HepG2 (cell line): ENCODE measurements at regions not wholly inside any gene's neighbourhood (a gene's known extent, or its start where the extent isn't known, plus 50 kb on each side); places are given as distances from the start of the nearest gene placed in this dataset.

Experiments used
- ATAC-seq: fragments of 200-7000 bp; cut with Tn5 transposase; 3 replicates; pipeline ENCODE4 v1.9.1; 2020; ENCODE audit warnings: mild to moderate bottlenecking, moderate library complexity
- BruUV-seq: library from RNA; stranded (reverse); fragments of 400-500 nt; replicated peaks from 2 replicates; lab custom pipeline; 2021; lab: Mats Ljungman, UMichigan
- CTCF ChIA-PET: fragments of 300-600 bp; formaldehyde crosslinking; extraction: SDS; loops from one replicate; lab custom pipeline; 2021; ENCODE audit warnings: low total read pairs, inconsistent platforms, low intra/inter-chr PET ratio; lab: Yijun Ruan, JAX
- POLR2A ChIA-PET: fragments of 350-600 bp; sonication (Branson Sonifier 250); formaldehyde crosslinking; loops from one replicate; lab custom pipeline; 2020; ENCODE audit warnings: antibody characterized with exemption, inconsistent platforms; lab: Yijun Ruan, JAX
- DNase-seq: peaks from one replicate; pipeline ENCODE4 v3.0.0-alpha.2; 2015; ENCODE audit warnings: low spot score
- FAIRE-seq: peaks from 3 replicates; lab custom pipeline; 2011; peaks lifted over from hg19 to GRCh38; lab: Jason Lieb, UNC
- H2AFZ ChIP-seq: one replicate; pipeline ENCODE4 v1.6.1; 2011; ENCODE audit warnings: low read length, inconsistent platforms
- H3K27ac ChIP-seq: fragments of 300-600 bp; 3 replicates; pipeline ENCODE4 v1.8.0; 2011; ENCODE audit warnings: mixed run types, mild to moderate bottlenecking, mixed read lengths, low read length, inconsistent platforms; ENCODE audit not compliant: insufficient read depth; ENCODE audit errors: extremely low read length
- H3K27me3 ChIP-seq, 2 experiments: fragments of 200-600 bp in 1 of 2; 2 replicates in 1 of 2; 3 replicates in 1 of 2; pipeline versions ENCODE4 v1.6.0 to v1.8.0; 2011; ENCODE audit warnings: low read length in 2 of 2, mild to moderate bottlenecking in 2 of 2, moderate library complexity in 2 of 2, inconsistent platforms in 1 of 2; ENCODE audit not compliant: insufficient read depth in 2 of 2, control insufficient read depth in 1 of 2
- H3K36me3 ChIP-seq, 2 experiments: fragments of 200-600 bp in 1 of 2; replicated peaks in 1 of 2; 2 replicates in 1 of 2; 3 replicates in 1 of 2; pipeline versions ENCODE4 v1.5.1 to v1.8.0; 2011; ENCODE audit warnings: low read length in 2 of 2, inconsistent platforms in 1 of 2; ENCODE audit not compliant: insufficient read depth in 2 of 2, control insufficient read depth in 1 of 2
- H3K4me1 ChIP-seq: 2 replicates; pipeline ENCODE4 v1.5.1; 2012; ENCODE audit warnings: low read length, inconsistent platforms; ENCODE audit not compliant: insufficient read depth
- H3K4me2 ChIP-seq: 2 replicates; pipeline ENCODE4 v1.6.0; 2011; ENCODE audit warnings: low read depth, low read length, inconsistent platforms
- H3K4me3 ChIP-seq, 3 experiments: fragments of 200-600 bp in 1 of 3; sonication (generic), shearing (Covaris generic) in 1 of 3; replicated peaks in 1 of 3; 2 replicates each; pipeline ENCODE4 v1.5.1; 2011 to 2016; ENCODE audit warnings: low read length in 3 of 3, inconsistent platforms in 2 of 3, low read depth in 2 of 3, mild to moderate bottlenecking in 2 of 3, control low read depth in 1 of 3, mixed read lengths in 1 of 3; ENCODE audit not compliant: insufficient read depth in 1 of 3
- H3K79me2 ChIP-seq: one replicate; pipeline ENCODE4 v1.6.1; 2011; ENCODE audit warnings: low read length, inconsistent platforms; ENCODE audit not compliant: insufficient read depth
- H3K9ac ChIP-seq: 2 replicates; pipeline ENCODE4 v1.6.0; 2011; ENCODE audit warnings: mild to moderate bottlenecking, low read depth, low read length, inconsistent platforms; ENCODE audit not compliant: insufficient read depth
- H3K9me3 ChIP-seq: 2 replicates; pipeline ENCODE4 v1.5.1; 2012; ENCODE audit warnings: mild to moderate bottlenecking, low read length
- H4K20me1 ChIP-seq: 2 replicates; pipeline ENCODE4 v1.6.0; 2011; ENCODE audit warnings: inconsistent platforms, mild to moderate bottlenecking, low read length, moderate library complexity; ENCODE audit not compliant: insufficient read depth
- HMG20B ChIP-seq: conservative IDR thresholded peaks from 2 replicates; pipeline ENCODE4 v1.6.1; 2016; ENCODE audit warnings: missing genetic modification reagents, missing compliant biosample characterization
- NCOA1 ChIP-seq: sonication (generic); formaldehyde crosslinking; IDR thresholded peaks from 2 replicates; pipeline ENCODE4 v1.9.0; 2021; ENCODE audit warnings: missing genetic modification reagents
- POLR2A ChIP-seq, 2 experiments: IDR thresholded peaks; 2 replicates each; pipeline ENCODE4 v1.6.1; 2011; ENCODE audit warnings: low read depth in 2 of 2, low read length in 2 of 2, mild to moderate bottlenecking in 1 of 2, moderate library complexity in 1 of 2; ENCODE audit not compliant: insufficient read depth in 1 of 2
- RARG ChIP-seq: sonication (generic); formaldehyde crosslinking; IDR thresholded peaks from 2 replicates; pipeline ENCODE4 v1.4.0; 2020; ENCODE audit warnings: low read depth, mild to moderate bottlenecking, missing genetic modification reagents
- ZFP82 ChIP-seq: sonication (generic); formaldehyde crosslinking; IDR thresholded peaks from 2 replicates; pipeline ENCODE4 v1.5.1; 2020; ENCODE audit warnings: mild to moderate bottlenecking, missing genetic modification reagents, borderline replicate concordance
- ZNF33B ChIP-seq: sonication (generic); formaldehyde crosslinking; IDR thresholded peaks from 2 replicates; pipeline ENCODE4 v1.5.1; 2020; ENCODE audit warnings: mild to moderate bottlenecking, missing genetic modification reagents
- ZNF430 ChIP-seq: sonication (generic); formaldehyde crosslinking; IDR thresholded peaks from 2 replicates; pipeline ENCODE4 v1.9.0; 2021; ENCODE audit warnings: mild to moderate bottlenecking, missing genetic modification reagents
- ZNF619 ChIP-seq: sonication (generic); formaldehyde crosslinking; IDR thresholded peaks from 2 replicates; pipeline ENCODE4 v1.4.0; 2020; ENCODE audit warnings: mild to moderate bottlenecking, missing genetic modification reagents
- WGBS: methylation state at CpG from one replicate; pipeline ENCODE4 v1.1.6; 2017; ENCODE audit warnings: low lambda C conversion rate; 5-methylcytosine and 5-hydroxymethylcytosine counted together
- in situ Hi-C: cut with HindIII; loops from 2 replicates; pipeline ENCODE4 v1.10.0; 2017; ENCODE audit warnings: low pct_unique_long_range_greater_than_20kb; ENCODE audit not compliant: extremely low pct_ligation_motif_present
- intact Hi-C: fragments of 100-400 bp; cut with micrococcal nuclease; formaldehyde crosslinking; loops from one replicate; pipeline ENCODE4 v1.10.0; 2022; ENCODE audit not compliant: unreplicated experiment
- TF ChIP-seq, protein P1 (sequence below): IDR thresholded peaks from 2 replicates; pipeline ENCODE4 v1.6.1; 2016; ENCODE audit warnings: low read depth, missing genetic modification reagents, missing compliant biosample characterization
- TF ChIP-seq, protein P2 (sequence below): sonication (generic); formaldehyde crosslinking; IDR thresholded peaks from 2 replicates; pipeline ENCODE4 v1.4.0; 2020; ENCODE audit warnings: missing genetic modification reagents, borderline replicate concordance
- TF ChIP-seq, protein P3 (sequence below): conservative IDR thresholded peaks from 2 replicates; pipeline ENCODE4 v1.6.1; 2018; ENCODE audit warnings: missing genetic modification reagents

DNA sequence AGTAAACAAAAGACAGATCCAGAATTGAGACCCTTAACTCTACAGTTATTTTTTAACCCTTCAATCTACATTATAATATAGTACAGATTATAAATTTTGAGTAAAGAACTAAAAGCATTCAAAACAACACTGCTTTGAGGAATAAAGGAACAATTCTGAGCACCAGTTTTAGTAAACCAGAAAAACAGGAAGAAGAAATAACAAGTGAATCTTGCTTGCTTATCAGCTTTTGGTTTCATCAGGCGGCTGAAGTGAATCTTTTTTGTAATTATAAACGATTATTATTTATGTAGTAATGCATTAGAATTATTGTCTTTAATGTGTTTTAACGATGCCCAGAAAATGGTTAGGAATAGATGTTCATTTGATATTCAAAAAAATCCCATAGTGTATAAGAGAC, 305.4 kb downstream of the ARAP2 start:
- no peak for ATAC-seq
- Histone ChIP-seq H3K36me3 (no peaks in the 10 kb centered on the region), H2AFZ (no peak overlapping the region), H3K27ac (no peak overlapping the region), H3K4me2 (no peak overlapping the region), H3K27me3 (no peaks in the 10 kb centered on the region), H3K79me2 (no peaks in the 10 kb centered on the region), H3K4me3 (no peak overlapping the region), H3K9ac (no peak overlapping the region), H3K9me3 (no peaks in the 10 kb centered on the region), H3K4me1 (no peaks in the 10 kb centered on the region), H4K20me1 (no peaks in the 10 kb centered on the region)
- in situ Hi-C loops: no loop called here
- ChIA-PET CTCF (no interaction called here), POLR2A (no interaction called here)
- WGBS: 2% methylated on average over 3 of the region's 3 CpGs
- intact Hi-C loops: loop anchor here (10.0 kb wide), 1 partner anchor 984 kb away; no protein-coding TSS in a partner anchor
- TF ChIP-seq ZFP82 (no peak), POLR2A (IDR thresholded peaks at IDR 0.05; ENCODE audit: insufficient read depth in 1 of 2, low read depth in 2 of 2, low read length in 2 of 2) (no peak), RARG (CRISPR knock-in tag) (no peak), ZNF33B (no peak), ZNF619 (CRISPR knock-in tag) (no peak), NCOA1 (CRISPR knock-in tag) (no peak), ZNF430 (no peak), HMG20B (no peak)
- TF ChIP-seq, protein P1, sequence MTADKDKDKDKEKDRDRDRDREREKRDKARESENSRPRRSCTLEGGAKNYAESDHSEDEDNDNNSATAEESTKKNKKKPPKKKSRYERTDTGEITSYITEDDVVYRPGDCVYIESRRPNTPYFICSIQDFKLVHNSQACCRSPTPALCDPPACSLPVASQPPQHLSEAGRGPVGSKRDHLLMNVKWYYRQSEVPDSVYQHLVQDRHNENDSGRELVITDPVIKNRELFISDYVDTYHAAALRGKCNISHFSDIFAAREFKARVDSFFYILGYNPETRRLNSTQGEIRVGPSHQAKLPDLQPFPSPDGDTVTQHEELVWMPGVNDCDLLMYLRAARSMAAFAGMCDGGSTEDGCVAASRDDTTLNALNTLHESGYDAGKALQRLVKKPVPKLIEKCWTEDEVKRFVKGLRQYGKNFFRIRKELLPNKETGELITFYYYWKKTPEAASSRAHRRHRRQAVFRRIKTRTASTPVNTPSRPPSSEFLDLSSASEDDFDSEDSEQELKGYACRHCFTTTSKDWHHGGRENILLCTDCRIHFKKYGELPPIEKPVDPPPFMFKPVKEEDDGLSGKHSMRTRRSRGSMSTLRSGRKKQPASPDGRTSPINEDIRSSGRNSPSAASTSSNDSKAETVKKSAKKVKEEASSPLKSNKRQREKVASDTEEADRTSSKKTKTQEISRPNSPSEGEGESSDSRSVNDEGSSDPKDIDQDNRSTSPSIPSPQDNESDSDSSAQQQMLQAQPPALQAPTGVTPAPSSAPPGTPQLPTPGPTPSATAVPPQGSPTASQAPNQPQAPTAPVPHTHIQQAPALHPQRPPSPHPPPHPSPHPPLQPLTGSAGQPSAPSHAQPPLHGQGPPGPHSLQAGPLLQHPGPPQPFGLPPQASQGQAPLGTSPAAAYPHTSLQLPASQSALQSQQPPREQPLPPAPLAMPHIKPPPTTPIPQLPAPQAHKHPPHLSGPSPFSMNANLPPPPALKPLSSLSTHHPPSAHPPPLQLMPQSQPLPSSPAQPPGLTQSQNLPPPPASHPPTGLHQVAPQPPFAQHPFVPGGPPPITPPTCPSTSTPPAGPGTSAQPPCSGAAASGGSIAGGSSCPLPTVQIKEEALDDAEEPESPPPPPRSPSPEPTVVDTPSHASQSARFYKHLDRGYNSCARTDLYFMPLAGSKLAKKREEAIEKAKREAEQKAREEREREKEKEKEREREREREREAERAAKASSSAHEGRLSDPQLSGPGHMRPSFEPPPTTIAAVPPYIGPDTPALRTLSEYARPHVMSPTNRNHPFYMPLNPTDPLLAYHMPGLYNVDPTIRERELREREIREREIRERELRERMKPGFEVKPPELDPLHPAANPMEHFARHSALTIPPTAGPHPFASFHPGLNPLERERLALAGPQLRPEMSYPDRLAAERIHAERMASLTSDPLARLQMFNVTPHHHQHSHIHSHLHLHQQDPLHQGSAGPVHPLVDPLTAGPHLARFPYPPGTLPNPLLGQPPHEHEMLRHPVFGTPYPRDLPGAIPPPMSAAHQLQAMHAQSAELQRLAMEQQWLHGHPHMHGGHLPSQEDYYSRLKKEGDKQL: no peak
- TF ChIP-seq, protein P2, sequence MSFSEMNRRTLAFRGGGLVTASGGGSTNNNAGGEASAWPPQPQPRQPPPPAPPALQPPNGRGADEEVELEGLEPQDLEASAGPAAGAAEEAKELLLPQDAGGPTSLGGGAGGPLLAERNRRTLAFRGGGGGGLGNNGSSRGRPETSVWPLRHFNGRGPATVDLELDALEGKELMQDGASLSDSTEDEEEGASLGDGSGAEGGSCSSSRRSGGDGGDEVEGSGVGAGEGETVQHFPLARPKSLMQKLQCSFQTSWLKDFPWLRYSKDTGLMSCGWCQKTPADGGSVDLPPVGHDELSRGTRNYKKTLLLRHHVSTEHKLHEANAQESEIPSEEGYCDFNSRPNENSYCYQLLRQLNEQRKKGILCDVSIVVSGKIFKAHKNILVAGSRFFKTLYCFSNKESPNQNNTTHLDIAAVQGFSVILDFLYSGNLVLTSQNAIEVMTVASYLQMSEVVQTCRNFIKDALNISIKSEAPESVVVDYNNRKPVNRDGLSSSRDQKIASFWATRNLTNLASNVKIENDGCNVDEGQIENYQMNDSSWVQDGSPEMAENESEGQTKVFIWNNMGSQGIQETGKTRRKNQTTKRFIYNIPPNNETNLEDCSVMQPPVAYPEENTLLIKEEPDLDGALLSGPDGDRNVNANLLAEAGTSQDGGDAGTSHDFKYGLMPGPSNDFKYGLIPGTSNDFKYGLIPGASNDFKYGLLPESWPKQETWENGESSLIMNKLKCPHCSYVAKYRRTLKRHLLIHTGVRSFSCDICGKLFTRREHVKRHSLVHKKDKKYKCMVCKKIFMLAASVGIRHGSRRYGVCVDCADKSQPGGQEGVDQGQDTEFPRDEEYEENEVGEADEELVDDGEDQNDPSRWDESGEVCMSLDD (CRISPR knock-in tag): no peak
- TF ChIP-seq, protein P3, sequence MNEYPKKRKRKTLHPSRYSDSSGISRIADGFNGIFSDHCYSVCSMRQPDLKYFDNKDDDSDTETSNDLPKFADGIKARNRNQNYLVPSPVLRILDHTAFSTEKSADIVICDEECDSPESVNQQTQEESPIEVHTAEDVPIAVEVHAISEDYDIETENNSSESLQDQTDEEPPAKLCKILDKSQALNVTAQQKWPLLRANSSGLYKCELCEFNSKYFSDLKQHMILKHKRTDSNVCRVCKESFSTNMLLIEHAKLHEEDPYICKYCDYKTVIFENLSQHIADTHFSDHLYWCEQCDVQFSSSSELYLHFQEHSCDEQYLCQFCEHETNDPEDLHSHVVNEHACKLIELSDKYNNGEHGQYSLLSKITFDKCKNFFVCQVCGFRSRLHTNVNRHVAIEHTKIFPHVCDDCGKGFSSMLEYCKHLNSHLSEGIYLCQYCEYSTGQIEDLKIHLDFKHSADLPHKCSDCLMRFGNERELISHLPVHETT (CRISPR knock-in tag): no peak
- FAIRE-seq: no peak
- DNase-seq: no peak
- BruUV-seq: no TSS peak
